ENCODE measurements at regions not wholly inside any gene's neighbourhood (a gene's known extent, or its start where the extent isn't known, plus 50 kb on each side); places are given as distances from the start of the nearest gene placed in this dataset.

DNA sequence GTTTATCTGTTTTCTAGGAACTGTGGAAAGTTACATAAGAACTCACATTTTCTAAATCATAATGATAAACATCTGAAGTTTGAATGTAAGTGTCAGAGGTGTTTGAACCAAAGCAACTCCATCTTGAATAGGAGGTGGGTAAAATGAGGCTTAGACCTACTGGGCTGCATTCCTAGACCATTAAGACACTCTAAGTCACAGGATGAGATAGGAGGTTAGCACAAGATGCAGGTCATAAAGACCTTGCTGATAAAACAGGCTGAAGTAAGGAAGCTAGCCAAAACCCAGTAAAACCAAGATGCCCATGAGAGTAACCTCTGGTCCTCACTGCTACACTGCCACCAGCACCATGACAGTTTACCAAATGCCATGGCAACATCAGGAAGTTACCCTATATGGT lies 297.7 kb upstream of the POU5F2 start:
- TF ChIP-seq, protein P1, sequence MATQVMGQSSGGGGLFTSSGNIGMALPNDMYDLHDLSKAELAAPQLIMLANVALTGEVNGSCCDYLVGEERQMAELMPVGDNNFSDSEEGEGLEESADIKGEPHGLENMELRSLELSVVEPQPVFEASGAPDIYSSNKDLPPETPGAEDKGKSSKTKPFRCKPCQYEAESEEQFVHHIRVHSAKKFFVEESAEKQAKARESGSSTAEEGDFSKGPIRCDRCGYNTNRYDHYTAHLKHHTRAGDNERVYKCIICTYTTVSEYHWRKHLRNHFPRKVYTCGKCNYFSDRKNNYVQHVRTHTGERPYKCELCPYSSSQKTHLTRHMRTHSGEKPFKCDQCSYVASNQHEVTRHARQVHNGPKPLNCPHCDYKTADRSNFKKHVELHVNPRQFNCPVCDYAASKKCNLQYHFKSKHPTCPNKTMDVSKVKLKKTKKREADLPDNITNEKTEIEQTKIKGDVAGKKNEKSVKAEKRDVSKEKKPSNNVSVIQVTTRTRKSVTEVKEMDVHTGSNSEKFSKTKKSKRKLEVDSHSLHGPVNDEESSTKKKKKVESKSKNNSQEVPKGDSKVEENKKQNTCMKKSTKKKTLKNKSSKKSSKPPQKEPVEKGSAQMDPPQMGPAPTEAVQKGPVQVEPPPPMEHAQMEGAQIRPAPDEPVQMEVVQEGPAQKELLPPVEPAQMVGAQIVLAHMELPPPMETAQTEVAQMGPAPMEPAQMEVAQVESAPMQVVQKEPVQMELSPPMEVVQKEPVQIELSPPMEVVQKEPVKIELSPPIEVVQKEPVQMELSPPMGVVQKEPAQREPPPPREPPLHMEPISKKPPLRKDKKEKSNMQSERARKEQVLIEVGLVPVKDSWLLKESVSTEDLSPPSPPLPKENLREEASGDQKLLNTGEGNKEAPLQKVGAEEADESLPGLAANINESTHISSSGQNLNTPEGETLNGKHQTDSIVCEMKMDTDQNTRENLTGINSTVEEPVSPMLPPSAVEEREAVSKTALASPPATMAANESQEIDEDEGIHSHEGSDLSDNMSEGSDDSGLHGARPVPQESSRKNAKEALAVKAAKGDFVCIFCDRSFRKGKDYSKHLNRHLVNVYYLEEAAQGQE (IDR thresholded peaks at IDR 0.05; ENCODE audit: insufficient read depth in 1 of 2, low read depth in 2 of 2, low read length in 2 of 2): no peak
- no peak for TF ChIP-seq TAF1 (IDR thresholded peaks at IDR 0.05; ENCODE audit: borderline replicate concordance, insufficient read depth, low read length)
- TF ChIP-seq SIN3A (IDR thresholded peaks at IDR 0.05; ENCODE audit: borderline replicate concordance, insufficient read depth, low read length): no peak
- no peak for TF ChIP-seq POLR2AphosphoS5 (IDR thresholded peaks at IDR 0.05; ENCODE audit: low read depth, low read length)
- no peak for TF ChIP-seq FOXP2 (optimal IDR thresholded peaks at IDR 0.05; ENCODE audit: borderline replicate concordance, extremely low read depth, extremely low read length, insufficient read depth)

DNA sequence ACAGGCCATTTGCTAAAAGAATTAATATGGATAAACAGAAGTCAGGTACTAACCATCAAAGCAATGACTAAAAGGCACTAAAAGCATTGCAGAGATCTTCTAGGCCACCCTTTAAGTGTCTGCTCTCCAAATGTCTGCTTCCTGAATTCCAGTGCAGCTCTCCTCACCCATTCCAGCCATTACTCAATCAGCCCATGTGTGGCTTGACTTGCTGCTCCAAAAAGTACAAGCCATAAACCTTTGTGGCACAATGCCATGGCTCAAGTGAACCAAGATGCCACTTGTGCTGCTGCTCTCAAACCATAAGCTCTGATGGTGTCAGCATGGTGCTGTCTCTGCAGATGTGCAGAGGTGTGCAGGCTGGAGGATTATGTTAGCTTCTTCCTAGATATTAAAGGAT lies 290.2 kb upstream of the POU5F2 start:
- TF ChIP-seq TAF1 (IDR thresholded peaks at IDR 0.05; ENCODE audit: borderline replicate concordance, insufficient read depth, low read length): no peak
- TF ChIP-seq FOXP2 (optimal IDR thresholded peaks at IDR 0.05; ENCODE audit: borderline replicate concordance, extremely low read depth, extremely low read length, insufficient read depth): no peak
- TF ChIP-seq, protein P1 (IDR thresholded peaks at IDR 0.05; ENCODE audit: insufficient read depth in 1 of 2, low read depth in 2 of 2, low read length in 2 of 2): no peak
- no peak for TF ChIP-seq POLR2AphosphoS5 (IDR thresholded peaks at IDR 0.05; ENCODE audit: low read depth, low read length)
- no peak for TF ChIP-seq SIN3A (IDR thresholded peaks at IDR 0.05; ENCODE audit: borderline replicate concordance, insufficient read depth, low read length)

DNA sequence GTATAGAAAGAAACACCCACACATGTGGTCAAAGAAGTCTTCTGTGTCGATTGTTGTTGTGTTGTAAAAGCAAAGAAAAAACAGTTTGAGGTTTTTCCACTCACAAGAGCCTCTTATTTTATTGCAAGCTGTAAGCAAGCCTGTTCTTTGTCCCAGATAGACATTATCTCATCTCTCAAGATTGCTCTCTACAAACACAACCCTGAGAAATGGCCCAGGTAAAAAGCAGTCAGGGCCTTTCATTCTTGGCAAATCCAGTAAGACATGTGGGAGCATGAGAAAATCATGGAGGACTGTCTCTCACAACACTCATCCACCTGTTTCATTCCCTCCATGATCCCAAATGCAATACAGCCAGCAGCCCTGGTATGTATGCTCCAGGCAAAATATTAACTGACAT lies 286.6 kb upstream of the POU5F2 start:
- TF ChIP-seq POLR2AphosphoS5 (IDR thresholded peaks at IDR 0.05; ENCODE audit: low read depth, low read length): no peak
- TF ChIP-seq FOXP2 (optimal IDR thresholded peaks at IDR 0.05; ENCODE audit: borderline replicate concordance, extremely low read depth, extremely low read length, insufficient read depth): no peak
- TF ChIP-seq, protein P1 (IDR thresholded peaks at IDR 0.05; ENCODE audit: insufficient read depth in 1 of 2, low read depth in 2 of 2, low read length in 2 of 2): no peak
- TF ChIP-seq TAF1 (IDR thresholded peaks at IDR 0.05; ENCODE audit: borderline replicate concordance, insufficient read depth, low read length): no peak
- no peak for TF ChIP-seq SIN3A (IDR thresholded peaks at IDR 0.05; ENCODE audit: borderline replicate concordance, insufficient read depth, low read length)

DNA sequence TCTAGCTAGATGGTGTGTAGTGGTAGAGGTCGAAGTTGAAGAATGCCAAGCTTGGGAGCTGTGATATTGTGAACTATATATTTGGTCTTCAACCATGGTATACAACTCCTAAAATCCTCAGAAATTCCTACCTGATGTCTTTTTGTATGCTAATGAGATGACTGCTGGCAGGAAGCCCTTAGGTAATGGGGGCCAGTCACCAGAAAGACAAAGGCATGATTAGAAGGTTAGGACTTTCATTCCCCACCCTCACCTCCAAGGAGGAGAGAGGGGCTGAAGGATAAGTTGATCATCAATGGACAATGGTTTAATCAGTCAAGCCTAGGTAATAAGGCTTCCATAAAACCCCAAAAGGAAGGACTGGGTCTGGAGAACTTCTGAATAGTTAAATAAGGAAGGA lies 285.7 kb upstream of the POU5F2 start:
- TF ChIP-seq, protein P1 (IDR thresholded peaks at IDR 0.05; ENCODE audit: insufficient read depth in 1 of 2, low read depth in 2 of 2, low read length in 2 of 2): no peak
- TF ChIP-seq SIN3A (IDR thresholded peaks at IDR 0.05; ENCODE audit: borderline replicate concordance, insufficient read depth, low read length) (no peak), FOXP2 (optimal IDR thresholded peaks at IDR 0.05; ENCODE audit: borderline replicate concordance, extremely low read depth, extremely low read length, insufficient read depth) (no peak), POLR2AphosphoS5 (IDR thresholded peaks at IDR 0.05; ENCODE audit: low read depth, low read length) (no peak), TAF1 (IDR thresholded peaks at IDR 0.05; ENCODE audit: borderline replicate concordance, insufficient read depth, low read length) (no peak)

All from PFSK-1 (cell line).